ENCODE measurements at regions not wholly inside any gene's neighbourhood (a gene's known extent, or its start where the extent isn't known, plus 50 kb on each side); places are given as distances from the start of the nearest gene placed in this dataset.

- intact Hi-C loops (cut with DNase I, micrococcal nuclease), result no loop called here
- CTCF ChIA-PET, result no interaction called here
- Mint-ChIP-seq H3K4me3 (no peak overlapping the region), H3K9me3 (no peaks in the 10 kb centered on the region), H3K27me3 (peaks cover 5% of the 10 kb centered on the region), H3K36me3 (ENCODE audit: low read depth) (no peaks in the 10 kb centered on the region), H3K27ac (no peak overlapping the region), H3K4me1 (ENCODE audit: low read depth) (no peaks in the 10 kb centered on the region)
- no peaks in the 10 kb centered on the region for H3K9me3 ChIP-seq (ENCODE audit: control insufficient read depth in 1 of 2, insufficient read depth in 1 of 2, low read length in 2 of 2)
- H3K4me1 ChIP-seq (ENCODE audit: insufficient read depth, low read length), result no peaks in the 10 kb centered on the region
- DNase-seq (no peak), ATAC-seq (ENCODE audit: poor library complexity) (no peak)
- POLR2A ChIA-PET, result no interaction called here
- H3K4me3 ChIP-seq (ENCODE audit: low read length), result no peak overlapping the region
- H3K27me3 ChIP-seq (ENCODE audit: control insufficient read depth in 1 of 2, insufficient read depth in 2 of 2, low read length in 2 of 2), result no peaks in the 10 kb centered on the region
- H3K36me3 ChIP-seq (ENCODE audit: insufficient read depth, low read length), result no peaks in the 10 kb centered on the region
- no peak for TF ChIP-seq CTCF (IDR thresholded peaks at IDR 0.05)
- H3K27ac ChIP-seq (ENCODE audit: low read depth in 1 of 2, low read length in 2 of 2), result no peak overlapping the region
Observed at GRCh38 chr11:121914508-121915059, 201.4 kb downstream of the BLID start.

GRCh38 chr11:121909596-121909995, 206.4 kb downstream of the BLID start:
- ATAC-seq (ENCODE audit: poor library complexity), result no peak

GRCh38 chr11:121907379-121907778, 208.6 kb downstream of the BLID start:
- H3K36me3 ChIP-seq (ENCODE audit: insufficient read depth, low read length), result no peaks in the 10 kb centered on the region
- no peak for TF ChIP-seq CTCF (IDR thresholded peaks at IDR 0.05)
- peaks cover 0 to 4% of the 10 kb centered on the region in 2 experiments for H3K9me3 ChIP-seq (ENCODE audit: control insufficient read depth in 1 of 2, insufficient read depth in 1 of 2, low read length in 2 of 2)
- H3K4me3 ChIP-seq (ENCODE audit: low read length), result no peak overlapping the region
- H3K4me3 Mint-ChIP-seq, result no peak overlapping the region
- no peaks in the 10 kb centered on the region for H3K4me1 Mint-ChIP-seq (ENCODE audit: low read depth)
- no peaks in the 10 kb centered on the region for H3K36me3 Mint-ChIP-seq (ENCODE audit: low read depth)
- ChIA-PET POLR2A (no interaction called here), CTCF (no interaction called here)
- no peak overlapping the region for H3K27ac Mint-ChIP-seq
- ATAC-seq (ENCODE audit: poor library complexity) (no peak), DNase-seq (no peak)
- H3K4me1 ChIP-seq (ENCODE audit: insufficient read depth, low read length), result no peaks in the 10 kb centered on the region
- H3K27me3 ChIP-seq (ENCODE audit: control insufficient read depth in 1 of 2, insufficient read depth in 2 of 2, low read length in 2 of 2), result no peaks in the 10 kb centered on the region
- peaks cover 6% of the 10 kb centered on the region for H3K9me3 Mint-ChIP-seq
- intact Hi-C loops (cut with DNase I, micrococcal nuclease), result no loop called here
- no peak overlapping the region for H3K27ac ChIP-seq (ENCODE audit: low read depth in 1 of 2, low read length in 2 of 2)
- H3K27me3 Mint-ChIP-seq, result peaks cover 46% of the 10 kb centered on the region

More at GRCh38 chr11:121909596-121909995, 206.4 kb downstream of the BLID start:
- Histone ChIP-seq H3K36me3 (ENCODE audit: insufficient read depth, low read length) (no peaks in the 10 kb centered on the region), H3K4me1 (ENCODE audit: insufficient read depth, low read length) (no peaks in the 10 kb centered on the region), H3K9me3 (ENCODE audit: control insufficient read depth in 1 of 2, insufficient read depth in 1 of 2, low read length in 2 of 2) (peaks cover 0 to 4% of the 10 kb centered on the region in 2 experiments), H3K4me3 (ENCODE audit: low read length) (no peak overlapping the region), H3K27me3 (ENCODE audit: control insufficient read depth in 1 of 2, insufficient read depth in 2 of 2, low read length in 2 of 2) (no peaks in the 10 kb centered on the region), H3K27ac (ENCODE audit: low read depth in 1 of 2, low read length in 2 of 2) (no peak overlapping the region)
- Mint-ChIP-seq H3K4me1 (ENCODE audit: low read depth) (no peaks in the 10 kb centered on the region), H3K27me3 (peaks cover 37% of the 10 kb centered on the region), H3K9me3 (peaks cover 6% of the 10 kb centered on the region), H3K27ac (no peak overlapping the region), H3K36me3 (ENCODE audit: low read depth) (no peaks in the 10 kb centered on the region), H3K4me3 (no peak overlapping the region)
- POLR2A ChIA-PET, result no interaction called here
- CTCF ChIA-PET, result no interaction called here
- intact Hi-C loops (cut with DNase I, micrococcal nuclease), result no loop called here
- DNase-seq, result no peak
- TF ChIP-seq CTCF (IDR thresholded peaks at IDR 0.05), result no peak
